ENCODE measurements at regions not wholly inside any gene's neighbourhood (a gene's known extent, or its start where the extent isn't known, plus 50 kb on each side); places are given as distances from the start of the nearest gene placed in this dataset.

DNA sequence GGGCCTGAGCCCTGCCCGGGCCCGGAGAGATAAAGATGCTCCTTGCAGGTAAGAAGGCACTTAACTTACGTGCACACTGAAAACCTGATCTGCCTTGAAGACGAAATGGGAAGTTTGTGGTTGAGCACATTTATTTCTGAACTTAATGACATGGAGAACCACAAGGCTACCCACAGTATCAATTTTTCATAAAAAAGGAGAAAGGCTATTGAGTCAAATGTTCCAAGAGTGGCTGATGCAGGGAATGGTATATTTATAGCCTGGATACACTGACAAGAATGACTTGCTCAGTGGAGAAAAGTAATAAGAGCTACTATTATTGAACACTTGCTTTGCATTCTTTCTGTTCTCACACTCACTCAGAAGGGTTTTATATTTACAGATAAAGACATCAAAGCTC, 419.3 kb downstream of the ACTL7B start:
- TF ChIP-seq EZH2 (IDR thresholded peaks at IDR 0.05; ENCODE audit: borderline replicate concordance, insufficient read depth, low read depth, low read length, poor library complexity, severe bottlenecking), result no peak
- TF ChIP-seq, protein P1, sequence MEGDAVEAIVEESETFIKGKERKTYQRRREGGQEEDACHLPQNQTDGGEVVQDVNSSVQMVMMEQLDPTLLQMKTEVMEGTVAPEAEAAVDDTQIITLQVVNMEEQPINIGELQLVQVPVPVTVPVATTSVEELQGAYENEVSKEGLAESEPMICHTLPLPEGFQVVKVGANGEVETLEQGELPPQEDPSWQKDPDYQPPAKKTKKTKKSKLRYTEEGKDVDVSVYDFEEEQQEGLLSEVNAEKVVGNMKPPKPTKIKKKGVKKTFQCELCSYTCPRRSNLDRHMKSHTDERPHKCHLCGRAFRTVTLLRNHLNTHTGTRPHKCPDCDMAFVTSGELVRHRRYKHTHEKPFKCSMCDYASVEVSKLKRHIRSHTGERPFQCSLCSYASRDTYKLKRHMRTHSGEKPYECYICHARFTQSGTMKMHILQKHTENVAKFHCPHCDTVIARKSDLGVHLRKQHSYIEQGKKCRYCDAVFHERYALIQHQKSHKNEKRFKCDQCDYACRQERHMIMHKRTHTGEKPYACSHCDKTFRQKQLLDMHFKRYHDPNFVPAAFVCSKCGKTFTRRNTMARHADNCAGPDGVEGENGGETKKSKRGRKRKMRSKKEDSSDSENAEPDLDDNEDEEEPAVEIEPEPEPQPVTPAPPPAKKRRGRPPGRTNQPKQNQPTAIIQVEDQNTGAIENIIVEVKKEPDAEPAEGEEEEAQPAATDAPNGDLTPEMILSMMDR (IDR thresholded peaks at IDR 0.05), result no peak

All from B cell (primary cell).